Neural cell (in vitro differentiated cells): ENCODE measurements at regions not wholly inside any gene's neighbourhood (a gene's known extent, or its start where the extent isn't known, plus 50 kb on each side); places are given as distances from the start of the nearest gene placed in this dataset.

Experiments
- EP300 ChIP-seq: fragments of 450-650 bp; conservative IDR thresholded peaks from 2 replicates; pipeline ENCODE4 v1.6.1; 2014; ENCODE audit warnings: antibody characterized with exemption, mild to moderate bottlenecking, moderate library complexity; ENCODE audit not compliant: poor library complexity, severe bottlenecking
- EZH2 ChIP-seq: fragments of 200-600, 300-800 bp; shearing (Covaris generic), sonication (generic); IDR thresholded peaks from 2 replicates; pipeline ENCODE4 v1.6.1; 2014; ENCODE audit warnings: antibody characterized with exemption, low read length, borderline replicate concordance, mild to moderate bottlenecking; ENCODE audit not compliant: insufficient read depth, poor library complexity, severe bottlenecking
- MXI1 ChIP-seq: fragments of 450-650 bp; conservative IDR thresholded peaks from 2 replicates; pipeline ENCODE4 v1.6.1; 2014; ENCODE audit warnings: antibody characterized with exemption, mild to moderate bottlenecking; ENCODE audit not compliant: poor library complexity, severe bottlenecking
- POLR2AphosphoS5 ChIP-seq: IDR thresholded peaks from 2 replicates; pipeline ENCODE4 v1.6.1; 2012
- RAD21 ChIP-seq: fragments of 450-650 bp; conservative IDR thresholded peaks from 2 replicates; pipeline ENCODE4 v1.6.1; 2014; ENCODE audit warnings: antibody characterized with exemption, mild to moderate bottlenecking, moderate library complexity
- REST ChIP-seq: IDR thresholded peaks from 2 replicates; pipeline ENCODE4 v1.6.1; 2012; ENCODE audit warnings: borderline replicate concordance
- SMC3 ChIP-seq: fragments of 450-650 bp; conservative IDR thresholded peaks from 2 replicates; pipeline ENCODE4 v1.6.1; 2014; ENCODE audit warnings: antibody characterized with exemption, mild to moderate bottlenecking, moderate library complexity; ENCODE audit not compliant: poor library complexity
- TAF1 ChIP-seq: IDR thresholded peaks from 2 replicates; pipeline ENCODE4 v1.6.1; 2012; ENCODE audit warnings: low read depth
- TF ChIP-seq, protein P1 (sequence below): fragments of 450-650 bp; IDR thresholded peaks from 2 replicates; pipeline ENCODE4 v1.5.1; 2014; ENCODE audit warnings: antibody characterized with exemption, mild to moderate bottlenecking, moderate library complexity; ENCODE audit not compliant: poor library complexity, severe bottlenecking

DNA sequence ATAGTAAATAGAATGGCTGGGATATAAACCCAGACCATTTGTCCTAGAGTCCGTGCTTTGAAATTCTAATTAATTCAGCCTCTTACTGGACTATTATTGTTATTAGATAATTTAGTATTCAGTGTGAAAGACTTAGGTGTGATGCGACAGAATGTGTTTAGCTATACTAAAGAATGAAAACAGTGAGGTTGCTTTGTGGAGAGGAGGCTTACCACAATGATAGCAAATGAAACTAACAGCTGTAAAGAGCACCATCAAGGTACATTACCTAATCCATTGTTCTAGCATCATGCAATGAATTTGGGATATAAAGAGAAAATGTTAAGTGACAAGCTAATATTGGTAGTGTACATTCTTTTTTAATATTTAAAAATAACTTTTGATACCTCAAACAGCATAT, 911.1 kb downstream of the KCNT2 start:
- TF ChIP-seq POLR2AphosphoS5, result no peak
- TF ChIP-seq RAD21, result no peak
- TF ChIP-seq, protein P1, sequence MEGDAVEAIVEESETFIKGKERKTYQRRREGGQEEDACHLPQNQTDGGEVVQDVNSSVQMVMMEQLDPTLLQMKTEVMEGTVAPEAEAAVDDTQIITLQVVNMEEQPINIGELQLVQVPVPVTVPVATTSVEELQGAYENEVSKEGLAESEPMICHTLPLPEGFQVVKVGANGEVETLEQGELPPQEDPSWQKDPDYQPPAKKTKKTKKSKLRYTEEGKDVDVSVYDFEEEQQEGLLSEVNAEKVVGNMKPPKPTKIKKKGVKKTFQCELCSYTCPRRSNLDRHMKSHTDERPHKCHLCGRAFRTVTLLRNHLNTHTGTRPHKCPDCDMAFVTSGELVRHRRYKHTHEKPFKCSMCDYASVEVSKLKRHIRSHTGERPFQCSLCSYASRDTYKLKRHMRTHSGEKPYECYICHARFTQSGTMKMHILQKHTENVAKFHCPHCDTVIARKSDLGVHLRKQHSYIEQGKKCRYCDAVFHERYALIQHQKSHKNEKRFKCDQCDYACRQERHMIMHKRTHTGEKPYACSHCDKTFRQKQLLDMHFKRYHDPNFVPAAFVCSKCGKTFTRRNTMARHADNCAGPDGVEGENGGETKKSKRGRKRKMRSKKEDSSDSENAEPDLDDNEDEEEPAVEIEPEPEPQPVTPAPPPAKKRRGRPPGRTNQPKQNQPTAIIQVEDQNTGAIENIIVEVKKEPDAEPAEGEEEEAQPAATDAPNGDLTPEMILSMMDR, result no peak
- no peak for TF ChIP-seq TAF1
- no peak for TF ChIP-seq SMC3
- no peak for TF ChIP-seq REST
- no peak for TF ChIP-seq EZH2
- TF ChIP-seq MXI1, result no peak
- no peak for TF ChIP-seq EP300
